Mesenchymal stem cell (in vitro differentiated cells and primary cell): ENCODE measurements at regions not wholly inside any gene's neighbourhood (a gene's known extent, or its start where the extent isn't known, plus 50 kb on each side); places are given as distances from the start of the nearest gene placed in this dataset.

Experiments used
- DNase-seq: peaks from one replicate; pipeline ENCODE4 v3.0.0-alpha.2; 2013
- H2AFZ ChIP-seq: one replicate; pipeline ENCODE4 v1.6.1; 2013; ENCODE audit warnings: low read depth, mild to moderate bottlenecking, control low read depth, inconsistent platforms, low read length, moderate library complexity
- H2AK5ac ChIP-seq: 2 replicates; pipeline ENCODE4 v1.6.1; 2013; ENCODE audit warnings: low read length, moderate library complexity, mild to moderate bottlenecking, inconsistent platforms; ENCODE audit not compliant: severe bottlenecking
- H2BK120ac ChIP-seq: one replicate; pipeline ENCODE4 v1.6.1; 2013; ENCODE audit warnings: low read depth, mild to moderate bottlenecking, inconsistent platforms, low read length, moderate library complexity
- H2BK12ac ChIP-seq, 2 experiments: one replicate each; pipeline ENCODE4 v1.6.1; 2013; ENCODE audit warnings: inconsistent platforms in 2 of 2, low read length in 2 of 2, mild to moderate bottlenecking in 2 of 2, moderate library complexity in 2 of 2, control low read depth in 1 of 2
- H2BK15ac ChIP-seq: one replicate; pipeline ENCODE4 v1.6.1; 2013; ENCODE audit warnings: mild to moderate bottlenecking, low read depth, inconsistent platforms; ENCODE audit not compliant: poor library complexity, severe bottlenecking
- H2BK5ac ChIP-seq: 2 replicates; pipeline ENCODE4 v1.6.1; 2013; ENCODE audit warnings: low read depth, mild to moderate bottlenecking, low read length, control low read depth, inconsistent platforms; ENCODE audit not compliant: poor library complexity, severe bottlenecking
- H3K14ac ChIP-seq, 2 experiments: one replicate each; pipeline ENCODE4 v1.6.1; 2013; ENCODE audit warnings: inconsistent platforms in 2 of 2, low read length in 2 of 2, control low read depth in 1 of 2, mild to moderate bottlenecking in 1 of 2, moderate library complexity in 1 of 2
- H3K18ac ChIP-seq, 2 experiments: one replicate each; pipeline ENCODE4 v1.6.1; 2013; ENCODE audit warnings: inconsistent platforms in 2 of 2, low read length in 2 of 2, control low read depth in 1 of 2, low read depth in 1 of 2, mild to moderate bottlenecking in 1 of 2
- H3K23ac ChIP-seq, 2 experiments: one replicate each; pipeline ENCODE4 v1.6.1; 2013; ENCODE audit warnings: inconsistent platforms in 2 of 2, low read length in 2 of 2, mild to moderate bottlenecking in 2 of 2, moderate library complexity in 2 of 2, control low read depth in 1 of 2
- H3K27ac ChIP-seq: 2 replicates; pipeline ENCODE4 v1.5.1; 2013; ENCODE audit warnings: mild to moderate bottlenecking, moderate library complexity, low read length, control low read depth, inconsistent platforms; ENCODE audit not compliant: poor library complexity, severe bottlenecking
- H3K27me3 ChIP-seq, 2 experiments: 2 replicates each; pipeline versions ENCODE4 v1.6.1 to v1.7.0; 2013; ENCODE audit warnings: low read length in 2 of 2, mild to moderate bottlenecking in 2 of 2, moderate library complexity in 2 of 2, control low read depth in 1 of 2, inconsistent platforms in 1 of 2; ENCODE audit not compliant: control insufficient read depth in 1 of 2, insufficient read depth in 1 of 2
- H3K36me3 ChIP-seq, 2 experiments: 2 replicates each; pipeline versions ENCODE4 v1.6.1 to v1.7.0; 2013; ENCODE audit warnings: low read length in 2 of 2, control low read depth in 1 of 2, inconsistent platforms in 1 of 2, low read depth in 1 of 2, mild to moderate bottlenecking in 1 of 2; ENCODE audit not compliant: insufficient read depth in 2 of 2, control insufficient read depth in 1 of 2
- H3K4ac ChIP-seq, 2 experiments: one replicate each; pipeline ENCODE4 v1.6.1; 2013; ENCODE audit warnings: inconsistent platforms in 2 of 2, low read length in 2 of 2, mild to moderate bottlenecking in 2 of 2, moderate library complexity in 2 of 2, control low read depth in 1 of 2, low read depth in 1 of 2
- H3K4me1 ChIP-seq: 2 replicates; pipeline ENCODE4 v1.6.1; 2013; ENCODE audit warnings: low read depth, low read length, control low read depth; ENCODE audit not compliant: control insufficient read depth, insufficient read depth
- H3K4me2 ChIP-seq: 2 replicates; pipeline ENCODE4 v1.6.1; 2013; ENCODE audit warnings: low read length, mild to moderate bottlenecking, inconsistent platforms; ENCODE audit not compliant: poor library complexity, severe bottlenecking
- H3K4me3 ChIP-seq, 2 experiments: 2 replicates each; pipeline versions ENCODE4 v1.5.1 to v1.7.0; 2013; ENCODE audit warnings: low read length in 2 of 2, mild to moderate bottlenecking in 2 of 2, control low read depth in 1 of 2, low read depth in 1 of 2; ENCODE audit not compliant: insufficient read depth in 1 of 2
- H3K79me1 ChIP-seq: replicated peaks from 2 replicates; pipeline ENCODE4 v1.6.1; 2013; ENCODE audit warnings: mild to moderate bottlenecking, control low read depth, low read length, inconsistent platforms; ENCODE audit not compliant: poor library complexity, severe bottlenecking
- H3K9ac ChIP-seq: 2 replicates; pipeline ENCODE4 v1.7.0; 2013; ENCODE audit warnings: mild to moderate bottlenecking, low read length, moderate library complexity
- H3K9me3 ChIP-seq: 2 replicates; pipeline ENCODE4 v1.7.0; 2013; ENCODE audit warnings: mild to moderate bottlenecking, low read length; ENCODE audit not compliant: control insufficient read depth
- H4K8ac ChIP-seq: one replicate; pipeline ENCODE4 v1.6.1; 2013; ENCODE audit warnings: inconsistent platforms, mild to moderate bottlenecking, low read length, moderate library complexity
- H4K91ac ChIP-seq: one replicate; pipeline ENCODE4 v1.6.1; 2013; ENCODE audit warnings: mild to moderate bottlenecking, low read length, inconsistent platforms
- WGBS: methylation state at CpG from one replicate; pipeline ENCODE4 v1.1.7; 2013; ENCODE audit warnings: mixed read lengths; 5-methylcytosine and 5-hydroxymethylcytosine counted together

GRCh38 chr16:13561291-13562070 is 358.5 kb upstream of the ERCC4 start:
- Histone ChIP-seq H2BK120ac (no peak overlapping the region), H3K4me3 (no peak overlapping the region), H2BK12ac (no peak overlapping the region), H3K14ac (no peak overlapping the region), H4K8ac (no peak overlapping the region), H3K4me1 (no peaks in the 10 kb centered on the region), H3K9me3 (peaks cover 7% of the 10 kb centered on the region), H3K4ac (no peak overlapping the region), H2BK5ac (no peak overlapping the region), H3K27me3 (no peaks in the 10 kb centered on the region), H3K9ac (no peak overlapping the region), H2BK15ac (no peak overlapping the region), H3K18ac (no peak overlapping the region), H3K27ac (no peak overlapping the region), H2AFZ (no peak overlapping the region), H3K23ac (no peak overlapping the region), H4K91ac (no peak overlapping the region), H2AK5ac (no peak overlapping the region), H3K4me2 (no peak overlapping the region), H3K36me3 (no peaks in the 10 kb centered on the region), H3K79me1 (no peaks in the 10 kb centered on the region)
- 78% methylated on average over 10 of the region's 10 CpGs for WGBS
- no peak for DNase-seq

- Histone ChIP-seq H3K23ac (no peak overlapping the region), H3K9ac (no peak overlapping the region), H4K8ac (no peak overlapping the region), H2AK5ac (no peak overlapping the region), H3K14ac (no peak overlapping the region), H3K4ac (no peak overlapping the region), H3K4me2 (no peak overlapping the region), H4K91ac (no peak overlapping the region), H2BK12ac (no peak overlapping the region), H2BK120ac (no peak overlapping the region), H2BK5ac (no peak overlapping the region), H3K18ac (no peak overlapping the region), H3K27ac (no peak overlapping the region), H3K27me3 (no peaks in the 10 kb centered on the region), H3K9me3 (peaks cover 7% of the 10 kb centered on the region), H3K4me1 (no peaks in the 10 kb centered on the region), H3K4me3 (no peak overlapping the region), H3K79me1 (no peaks in the 10 kb centered on the region), H2BK15ac (no peak overlapping the region), H3K36me3 (no peaks in the 10 kb centered on the region), H2AFZ (no peak overlapping the region)
- DNase-seq, result no peak
- 86% methylated on average over 5 of the region's 5 CpGs for WGBS
Measured at GRCh38 chr16:13568803-13569202, 351.2 kb upstream of the ERCC4 start.

GRCh38 chr16:13569986-13570385 is 350.0 kb upstream of the ERCC4 start:
- Histone ChIP-seq H3K36me3 (no peaks in the 10 kb centered on the region), H2BK5ac (no peak overlapping the region), H3K79me1 (no peaks in the 10 kb centered on the region), H2BK120ac (no peak overlapping the region), H2BK15ac (no peak overlapping the region), H3K27ac (no peak overlapping the region), H4K91ac (no peak overlapping the region), H3K27me3 (no peaks in the 10 kb centered on the region), H3K4me3 (no peak overlapping the region), H3K9ac (no peak overlapping the region), H3K4ac (no peak overlapping the region), H3K18ac (no peak overlapping the region), H4K8ac (no peak overlapping the region), H3K4me1 (no peaks in the 10 kb centered on the region), H2BK12ac (no peak overlapping the region), H2AFZ (no peak overlapping the region), H3K23ac (no peak overlapping the region), H3K4me2 (no peak overlapping the region), H3K14ac (no peak overlapping the region), H2AK5ac (no peak overlapping the region), H3K9me3 (peaks cover 7% of the 10 kb centered on the region)
- no peak for DNase-seq
- 65% methylated on average over 4 of the region's 4 CpGs for WGBS

GRCh38 chr16:13571036-13571435 is 348.9 kb upstream of the ERCC4 start:
- no peak overlapping the region for H3K4ac ChIP-seq
- no peak overlapping the region for H4K8ac ChIP-seq
- no peak overlapping the region for H3K9ac ChIP-seq
- H3K4me1 ChIP-seq, result no peaks in the 10 kb centered on the region
- no peak overlapping the region for H3K27ac ChIP-seq
- H2BK120ac ChIP-seq, result no peak overlapping the region
- no peak overlapping the region for H3K18ac ChIP-seq
- no peak overlapping the region for H3K4me2 ChIP-seq
- H3K14ac ChIP-seq, result no peak overlapping the region
- H2AFZ ChIP-seq, result no peak overlapping the region
- H3K23ac ChIP-seq, result no peak overlapping the region
- no peaks in the 10 kb centered on the region for H3K36me3 ChIP-seq
- H2BK12ac ChIP-seq, result no peak overlapping the region
- H2BK15ac ChIP-seq, result no peak overlapping the region
- H3K9me3 ChIP-seq, result peaks cover 7% of the 10 kb centered on the region
- no peak overlapping the region for H3K4me3 ChIP-seq
- no peak for DNase-seq
- H3K27me3 ChIP-seq, result no peaks in the 10 kb centered on the region
- H2BK5ac ChIP-seq, result no peak overlapping the region
- 69% methylated on average over 5 of the region's 7 CpGs for WGBS
- H3K79me1 ChIP-seq, result no peaks in the 10 kb centered on the region
- no peak overlapping the region for H2AK5ac ChIP-seq
- no peak overlapping the region for H4K91ac ChIP-seq
